HG02852 (cell line): ENCODE measurements at regions not wholly inside any gene's neighbourhood (a gene's known extent, or its start where the extent isn't known, plus 50 kb on each side); places are given as distances from the start of the nearest gene placed in this dataset.

ENCODE experiments used
- ATAC-seq: cut with Tn5 transposase; IDR thresholded peaks from one replicate; pipeline ENCODE4 v1.9.1; 2021; ENCODE audit warnings: mild to moderate bottlenecking, moderate library complexity; ENCODE audit not compliant: unreplicated experiment

DNA sequence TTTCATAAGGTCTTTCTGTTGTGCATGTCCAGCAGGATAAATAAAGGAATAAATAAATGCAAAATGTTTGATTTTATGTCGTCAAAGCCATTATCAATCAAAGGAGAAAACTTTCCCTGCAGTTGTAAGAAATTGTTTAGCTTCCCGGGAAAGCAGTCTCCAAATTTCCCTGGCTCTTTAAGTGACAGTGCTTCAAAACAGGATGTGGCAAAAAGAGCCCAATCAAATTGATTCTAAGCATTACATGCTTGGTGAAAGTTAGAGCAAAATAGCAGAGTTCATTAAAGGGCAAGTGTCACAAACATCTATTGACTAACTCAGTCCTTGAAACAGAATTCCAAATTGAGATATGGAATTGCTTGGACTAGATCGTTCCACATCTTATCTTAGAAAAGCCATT lies 704.1 kb downstream of the PRELID2 start:
- no peak for ATAC-seq

DNA sequence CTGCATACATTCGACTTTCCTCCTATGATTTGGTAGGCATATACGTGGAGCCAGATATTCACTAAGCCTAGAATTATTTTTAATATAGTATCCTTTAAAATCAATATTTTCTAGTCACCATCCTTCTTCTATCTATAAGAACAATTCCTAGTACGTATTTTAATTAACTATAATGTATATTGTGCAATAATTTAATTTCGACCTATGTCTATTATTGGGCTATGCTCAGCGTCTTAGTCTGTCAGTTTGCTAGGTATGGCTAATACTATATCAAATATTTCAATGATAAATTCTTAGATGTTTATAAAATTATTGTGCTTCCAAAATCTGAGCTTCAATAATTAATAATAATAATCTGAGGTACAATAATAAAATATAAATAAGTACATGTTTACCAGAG lies 705.3 kb downstream of the PRELID2 start:
- ATAC-seq: no peak

DNA sequence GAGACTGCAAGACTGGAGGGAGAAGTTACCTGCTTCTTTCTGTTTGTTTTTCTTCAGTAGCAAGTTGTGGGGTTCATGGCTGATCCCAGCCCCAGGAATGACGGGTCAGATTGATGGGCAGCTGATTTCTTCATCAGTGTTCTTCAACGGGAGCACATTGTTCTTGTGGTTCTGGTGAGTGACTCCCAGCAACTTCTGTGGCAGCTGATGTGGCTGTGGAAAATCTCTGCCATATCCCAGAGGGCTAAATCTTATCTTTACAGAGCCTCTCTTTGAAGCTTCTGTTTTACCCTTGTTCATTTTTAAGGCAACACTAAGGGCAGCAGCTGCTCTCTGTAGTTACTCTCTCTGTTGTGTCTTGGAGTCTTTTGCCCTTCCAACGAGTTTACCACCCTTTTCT lies 710.3 kb downstream of the PRELID2 start:
- no peak for ATAC-seq

DNA sequence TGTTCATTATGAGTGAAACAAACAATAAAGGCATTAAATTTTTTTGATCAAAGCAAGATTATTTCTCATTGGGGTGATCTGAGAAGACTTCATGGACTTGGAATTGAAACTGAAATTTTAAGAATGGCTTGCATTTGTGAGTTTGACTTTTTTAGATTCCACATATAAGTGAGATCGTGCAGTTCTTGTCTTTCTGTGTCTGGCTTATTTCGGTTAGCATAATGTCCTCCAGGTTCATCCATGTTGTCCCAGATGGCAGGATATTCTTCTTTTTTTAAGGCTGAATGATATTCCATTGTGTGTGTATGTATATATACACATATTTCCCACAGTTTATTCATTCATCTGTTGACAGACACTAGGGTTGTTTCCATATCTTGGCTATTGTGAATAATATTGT lies 716.5 kb downstream of the PRELID2 start:
- ATAC-seq: no peak

DNA sequence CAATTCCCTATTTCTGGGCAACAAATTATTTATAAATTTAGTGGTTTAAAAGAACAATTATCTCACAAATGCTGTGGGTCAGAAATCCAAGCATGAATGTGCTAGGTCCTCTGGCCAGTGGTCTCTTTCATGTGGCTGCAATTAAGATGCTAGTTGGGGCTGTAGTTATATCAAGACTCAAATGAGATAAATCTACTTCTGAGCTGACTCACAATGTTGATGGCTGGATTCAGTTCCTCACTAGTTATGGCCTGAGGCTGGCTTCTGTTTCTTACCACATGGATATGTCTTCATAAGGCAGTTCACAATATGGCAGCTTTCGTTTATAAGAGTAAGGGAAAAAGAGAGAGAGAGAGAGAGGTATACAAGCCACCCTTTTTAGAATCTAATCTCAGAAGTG lies 717.0 kb downstream of the PRELID2 start:
- no peak for ATAC-seq

DNA sequence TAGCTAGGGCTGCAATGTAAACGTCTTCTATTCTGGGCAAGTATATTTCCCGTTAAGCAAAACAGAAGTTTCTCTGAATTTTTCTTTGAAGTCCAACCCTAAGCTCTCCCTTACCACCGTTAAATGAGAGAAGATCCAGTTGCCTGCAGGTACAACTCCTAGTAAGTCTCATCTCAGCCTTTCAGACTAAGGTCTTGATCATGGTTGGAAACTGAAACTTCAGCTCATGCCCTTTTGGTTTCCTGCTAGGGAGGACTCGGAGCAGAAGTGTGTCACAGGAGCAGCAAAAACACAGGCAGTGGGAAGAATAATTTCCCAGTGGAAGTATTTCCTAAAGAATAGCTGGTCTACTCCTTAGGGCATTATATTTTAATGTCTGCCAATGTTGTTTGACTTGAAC lies 717.9 kb downstream of the PRELID2 start:
- no peak for ATAC-seq

DNA sequence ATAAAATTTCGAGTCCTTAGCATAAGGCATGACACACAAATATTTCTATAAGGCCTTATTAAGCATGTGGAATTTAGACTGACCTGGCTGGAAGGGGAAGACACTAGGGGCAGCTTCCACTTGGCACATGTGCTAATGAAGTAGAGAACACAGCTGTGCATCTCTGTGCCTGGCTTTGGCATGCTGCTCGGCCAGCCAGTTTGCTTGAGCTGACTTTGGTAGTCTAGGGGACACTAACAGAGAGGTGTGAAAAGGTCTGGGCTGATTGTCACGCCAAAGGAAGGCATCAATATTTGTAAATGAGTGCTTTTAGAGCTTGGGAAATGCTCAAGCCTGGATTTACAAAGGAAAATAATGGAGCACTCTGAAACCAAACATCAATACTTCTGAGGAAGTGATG lies 723.7 kb downstream of the PRELID2 start:
- ATAC-seq: no peak

DNA sequence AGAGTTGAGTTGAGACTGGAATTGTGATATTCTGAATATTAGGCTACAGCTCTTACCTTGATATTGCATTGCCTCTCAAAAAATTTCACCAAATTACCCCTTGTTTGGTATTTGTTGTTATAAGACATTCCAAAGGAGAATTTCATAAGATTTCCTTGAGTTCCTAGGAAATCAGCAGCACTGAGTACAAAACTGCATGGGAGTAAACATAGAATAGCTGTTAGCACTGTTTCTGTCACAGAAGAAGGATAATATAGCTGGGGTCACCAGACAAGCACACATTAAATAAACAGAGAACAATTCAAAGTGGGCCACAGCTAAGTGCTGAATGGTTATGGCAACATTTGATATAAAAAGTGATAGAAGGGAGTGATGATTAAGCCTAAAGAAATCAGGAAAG lies 724.3 kb downstream of the PRELID2 start:
- ATAC-seq: no peak

DNA sequence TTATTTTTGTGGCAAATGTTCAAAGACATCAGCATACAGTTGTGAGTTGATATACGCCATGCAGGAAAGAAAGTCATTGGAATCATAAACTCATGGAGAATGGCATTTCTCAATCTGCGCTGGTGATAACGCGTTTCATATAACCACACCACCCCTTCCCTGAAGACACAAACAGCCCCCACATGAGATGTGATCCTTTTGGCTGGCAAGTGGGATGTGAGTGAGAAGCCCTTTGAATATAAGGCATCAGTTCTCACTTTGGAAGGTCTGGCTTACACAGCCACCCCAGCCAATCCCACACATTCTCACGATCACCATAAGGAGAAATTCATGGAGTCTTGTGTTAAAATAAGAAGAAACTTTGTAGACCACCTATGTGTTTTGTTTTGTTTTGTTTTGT lies 725.0 kb downstream of the PRELID2 start:
- ATAC-seq: no peak

DNA sequence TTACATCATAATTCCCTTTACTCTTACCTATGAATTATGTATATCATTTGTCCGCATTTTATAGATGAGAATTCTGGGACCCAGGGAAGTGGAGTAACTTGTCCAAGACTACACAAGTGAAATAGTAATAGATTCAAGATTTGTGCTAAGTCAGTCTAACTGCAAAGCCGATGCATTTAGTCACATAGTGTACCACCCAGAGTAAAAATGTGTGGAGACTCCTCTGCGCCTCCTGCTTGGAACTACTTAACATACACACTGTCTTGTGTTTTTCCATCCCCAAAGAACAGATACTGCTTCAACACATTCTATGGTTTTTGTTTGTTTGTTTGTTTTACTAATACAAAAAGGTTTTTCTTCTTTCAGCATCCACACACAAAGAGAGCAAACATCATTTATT lies 729.8 kb downstream of the PRELID2 start:
- ATAC-seq: no peak

DNA sequence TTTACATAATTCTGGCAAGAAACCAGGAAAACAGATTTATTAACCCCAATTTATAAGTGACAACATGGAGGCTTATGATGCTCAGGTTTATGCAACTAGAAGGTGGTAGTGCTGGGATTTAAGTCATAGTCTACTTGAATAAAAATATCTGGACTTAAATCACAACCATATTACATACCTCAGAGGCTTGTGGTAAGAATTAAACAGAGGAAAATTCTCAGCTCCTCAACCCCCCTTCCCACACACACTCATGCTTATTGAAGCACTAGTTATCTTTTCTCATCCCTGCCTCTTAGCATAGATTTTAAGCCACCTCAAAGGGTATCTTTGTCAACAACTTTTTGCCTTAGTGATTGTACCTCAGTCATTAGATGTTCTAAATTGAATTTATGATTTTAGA lies 731.0 kb downstream of the PRELID2 start:
- ATAC-seq: no peak

DNA sequence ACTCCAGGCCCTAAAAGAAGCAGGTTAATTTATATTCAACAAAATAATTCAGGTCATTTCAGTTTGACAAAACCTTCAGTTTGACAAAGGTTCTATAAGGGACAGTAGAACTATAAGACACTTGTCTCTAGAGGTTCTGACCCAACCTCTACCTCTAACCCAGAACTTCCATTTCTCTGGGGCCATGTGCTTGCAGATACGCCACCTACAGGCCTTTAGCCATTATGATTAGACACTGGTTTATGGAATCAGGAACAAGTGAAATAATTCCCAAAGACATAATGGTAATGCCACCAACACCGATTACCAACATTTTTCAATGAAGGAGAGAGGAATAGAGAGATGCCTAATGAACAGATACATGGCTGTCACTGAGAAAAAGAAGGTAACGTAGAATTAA lies 733.9 kb downstream of the PRELID2 start:
- no peak for ATAC-seq

DNA sequence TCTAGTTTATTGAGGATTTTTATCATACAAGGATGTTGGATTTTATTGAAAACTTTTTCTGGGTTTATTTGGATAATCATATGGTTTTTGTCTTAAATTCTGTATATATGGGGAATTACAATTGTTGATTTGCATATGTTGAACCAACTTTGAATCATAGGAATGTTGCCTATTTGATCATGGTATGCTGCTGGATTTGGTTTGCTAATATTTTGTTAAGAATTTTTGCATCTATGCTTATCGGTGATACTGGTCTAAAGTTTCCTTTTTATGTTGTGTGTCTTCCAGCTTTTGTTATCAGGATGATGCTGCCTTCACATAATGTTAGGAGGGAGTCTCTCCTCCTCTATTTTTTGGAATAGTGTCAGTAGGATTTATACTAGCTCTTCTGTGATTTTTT lies 745.0 kb downstream of the PRELID2 start:
- ATAC-seq: no peak

DNA sequence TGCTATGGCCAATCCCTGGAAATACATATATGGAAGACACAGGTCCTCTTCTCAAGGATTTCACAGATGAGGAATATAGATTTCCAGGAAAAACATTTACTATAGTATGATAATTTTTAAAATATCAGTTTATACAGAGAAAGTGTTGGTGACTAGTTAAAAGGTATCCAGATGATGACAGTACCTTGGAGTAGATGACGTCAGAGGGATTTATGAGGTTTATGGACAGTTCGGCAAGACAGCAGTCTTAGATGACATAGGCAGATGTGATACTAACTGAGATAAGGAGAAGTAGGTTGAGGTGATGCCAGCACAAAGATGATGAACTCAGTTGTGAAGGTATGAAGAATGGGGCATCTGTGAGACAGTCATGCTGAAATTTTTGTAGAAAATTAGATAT lies 750.3 kb downstream of the PRELID2 start:
- ATAC-seq: no peak

DNA sequence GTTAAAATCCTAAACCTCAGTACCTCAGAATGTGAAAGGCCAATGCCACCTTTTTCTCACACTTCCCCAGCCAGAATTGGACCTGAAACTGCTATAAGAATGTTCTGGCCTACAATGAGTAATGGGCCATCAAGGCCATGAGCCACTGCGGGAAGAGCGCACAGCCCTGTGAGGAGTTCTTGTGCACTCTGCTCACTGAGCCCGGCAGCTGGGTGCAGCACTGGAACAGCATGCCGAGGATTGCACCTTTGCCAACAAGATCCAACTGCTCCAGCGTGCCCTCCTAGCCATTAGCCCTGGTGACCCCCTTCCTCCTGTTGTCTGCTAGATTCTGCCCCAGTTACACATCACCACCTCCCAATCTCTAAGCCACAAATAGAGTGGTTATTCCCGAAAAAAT lies 758.1 kb downstream of the PRELID2 start:
- ATAC-seq: no peak

DNA sequence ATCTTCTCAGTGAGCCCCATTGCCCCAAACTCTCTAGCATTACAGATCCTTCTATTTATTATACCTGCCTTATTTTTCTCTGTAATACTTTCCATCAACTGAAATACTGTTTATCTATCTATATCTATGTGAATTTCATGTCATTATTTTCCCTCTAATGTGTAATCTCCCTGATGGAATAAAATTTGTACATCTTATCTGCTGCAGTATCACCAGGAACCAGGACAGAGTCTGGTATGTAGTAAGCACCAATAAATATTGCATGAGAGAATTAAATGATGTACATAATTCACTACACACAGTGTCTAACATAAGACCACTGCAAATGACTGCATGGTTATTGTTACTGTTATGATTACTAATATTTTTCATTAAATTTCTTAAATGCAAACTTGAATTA lies 759.1 kb downstream of the PRELID2 start:
- no peak for ATAC-seq

DNA sequence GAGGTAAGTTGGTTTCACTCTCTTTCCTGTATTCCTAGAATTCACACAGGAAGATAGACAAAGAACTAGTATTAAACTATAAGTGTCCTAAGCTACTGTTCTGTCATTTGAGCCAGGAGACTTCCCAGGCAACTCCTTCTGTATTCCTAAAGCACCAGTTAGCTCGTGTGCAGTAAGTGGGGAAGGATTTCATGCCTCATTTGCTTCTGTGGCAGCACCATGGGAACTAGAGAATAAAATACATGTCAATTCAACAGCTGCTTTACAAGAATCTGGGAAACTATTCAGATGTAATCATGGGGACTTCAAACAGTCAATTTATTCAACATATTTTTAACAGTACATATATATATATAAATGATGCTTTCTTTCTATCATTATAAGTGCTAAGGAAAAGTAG lies 762.3 kb downstream of the PRELID2 start:
- no peak for ATAC-seq

DNA sequence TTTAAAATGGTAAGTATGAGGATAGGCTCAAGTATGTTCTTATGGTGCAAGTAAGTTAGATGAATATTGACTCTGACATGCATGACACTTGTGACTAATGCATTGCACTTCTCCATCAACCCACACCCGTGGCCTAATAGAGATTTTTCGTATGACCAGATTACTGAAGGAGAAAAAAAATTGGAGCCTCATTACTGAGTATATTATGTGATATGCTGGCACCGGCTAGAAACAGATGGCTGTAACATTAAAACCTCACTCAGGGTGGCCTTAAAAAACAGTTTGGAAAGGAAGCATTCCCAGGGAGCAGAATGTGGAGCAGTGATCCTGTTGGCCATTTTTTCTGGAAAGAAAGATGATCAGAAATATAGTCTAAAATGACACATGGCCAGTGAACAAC lies 766.4 kb downstream of the PRELID2 start:
- no peak for ATAC-seq

DNA sequence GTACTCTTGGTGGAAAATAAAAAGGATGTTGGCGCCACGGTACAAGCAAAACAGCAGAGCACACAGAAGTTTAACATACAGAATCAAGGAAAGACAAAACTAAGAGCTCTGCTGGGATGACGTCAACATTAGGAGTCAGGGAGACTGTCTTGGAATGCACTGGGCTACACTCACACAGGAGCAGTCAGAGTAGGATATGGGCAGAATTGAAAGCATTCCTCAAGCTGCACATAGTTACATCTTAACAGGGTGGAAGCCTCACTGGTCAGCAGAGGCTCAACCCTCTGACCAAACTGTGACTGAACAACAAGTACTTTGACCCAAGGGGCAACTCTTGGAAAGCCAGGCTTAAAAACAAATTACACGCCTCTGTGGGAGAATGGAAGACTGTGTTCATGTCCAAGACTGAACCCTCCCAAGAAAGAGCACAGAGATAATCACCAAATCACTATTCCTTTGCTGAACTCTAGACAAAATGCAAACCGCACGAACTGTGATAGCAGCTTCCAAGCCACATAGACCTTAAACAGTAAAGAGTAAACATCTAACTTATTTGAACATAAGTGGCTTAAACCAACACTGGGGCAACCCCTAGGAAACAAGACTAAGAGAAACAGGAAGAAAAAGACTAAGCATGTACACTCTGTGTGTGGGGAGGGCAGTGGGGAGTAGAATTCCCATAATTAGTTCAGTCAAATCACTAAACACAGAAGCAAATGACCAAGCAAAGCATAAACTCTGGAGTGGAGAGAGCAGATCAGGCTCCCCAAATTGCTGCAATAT lies 772.7 kb downstream of the PRELID2 start:
- no peak for ATAC-seq

DNA sequence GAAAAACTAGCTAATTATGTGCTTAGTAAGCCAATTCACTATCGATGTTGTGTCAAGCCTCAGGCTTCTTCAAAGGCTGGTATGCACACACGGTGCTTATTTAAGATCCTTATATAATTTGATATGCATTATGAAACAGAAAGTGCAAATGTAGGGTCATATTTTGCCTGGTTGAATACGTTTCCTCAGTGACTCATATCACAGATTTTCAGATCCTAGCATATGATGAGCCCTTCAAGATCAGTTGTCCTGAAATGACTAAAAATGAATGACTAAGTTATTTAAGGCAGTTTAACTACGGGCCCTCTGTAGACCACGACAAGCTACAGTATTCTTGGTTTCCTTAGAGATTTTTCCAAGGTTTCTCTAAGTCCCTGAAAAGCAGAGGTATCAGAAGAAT lies 778.3 kb downstream of the PRELID2 start:
- ATAC-seq: peak; percentile 99

DNA sequence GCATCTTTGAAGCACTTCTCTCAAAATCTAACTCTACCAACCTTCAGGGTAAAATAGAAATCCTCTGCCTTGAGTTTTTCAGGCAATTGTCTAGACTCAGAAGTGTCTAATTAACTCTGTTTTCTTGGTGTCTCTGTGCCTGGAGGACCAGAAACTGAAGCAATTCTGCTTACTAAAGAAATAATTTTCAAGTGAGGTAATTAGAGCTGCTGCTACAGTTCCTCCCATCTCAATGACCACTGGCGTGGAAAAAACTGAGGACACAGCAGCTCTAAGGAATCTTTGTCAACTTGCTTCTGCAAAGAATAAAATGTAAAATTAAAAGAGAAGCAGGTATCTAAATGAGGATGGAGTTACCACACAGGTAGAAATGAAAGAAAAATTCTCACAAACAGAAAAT lies 785.0 kb downstream of the PRELID2 start:
- ATAC-seq: no peak

DNA sequence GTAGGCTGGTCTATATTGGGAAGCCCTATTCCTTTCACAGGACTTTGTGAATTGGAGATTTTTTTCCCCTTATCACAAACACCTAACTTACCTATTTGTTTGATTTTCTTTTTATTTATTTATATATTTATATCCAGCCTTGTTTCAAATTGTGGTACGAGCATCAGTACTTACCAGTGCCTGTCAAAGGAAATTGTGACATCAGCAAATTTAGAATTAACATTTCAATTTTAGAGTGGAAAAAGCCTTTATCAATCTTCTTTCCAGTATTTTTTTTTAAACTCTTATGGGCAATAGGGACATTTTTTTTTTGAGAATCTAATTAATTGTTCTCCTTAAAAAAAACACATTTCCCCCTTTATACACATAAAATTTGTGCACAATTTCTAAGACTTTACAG lies 790.2 kb downstream of the PRELID2 start:
- no peak for ATAC-seq

DNA sequence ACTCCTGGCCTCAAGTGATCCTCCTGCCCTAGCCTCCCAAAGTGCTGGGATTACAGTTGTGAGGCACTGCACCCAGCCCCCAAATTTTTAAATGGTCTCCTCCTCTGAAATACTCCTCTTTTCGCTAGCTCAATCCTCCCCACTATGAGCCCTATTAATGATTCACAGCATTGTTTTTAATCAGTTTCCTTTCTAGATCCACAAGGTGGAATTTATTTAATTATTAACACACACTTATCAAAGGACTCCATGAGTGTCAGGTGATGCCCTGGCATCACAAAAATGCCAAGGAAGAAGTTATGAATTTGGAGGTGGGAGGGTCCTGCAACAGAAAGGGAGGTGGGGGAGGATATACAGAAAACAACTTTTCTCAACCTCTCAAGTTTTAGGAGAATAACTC lies 806.5 kb downstream of the PRELID2 start:
- no peak for ATAC-seq
